Stomach smooth muscle (tissue), 2 donors: ENCODE measurements at regions not wholly inside any gene's neighbourhood (a gene's known extent, or its start where the extent isn't known, plus 50 kb on each side); places are given as distances from the start of the nearest gene placed in this dataset.

Source experiments
- H3K27ac ChIP-seq: one replicate; pipeline ENCODE4 v1.7.0; 2013; ENCODE audit warnings: mild to moderate bottlenecking, low read length, inconsistent platforms
- H3K27me3 ChIP-seq, 2 donors: one replicate each; pipeline ENCODE4 v1.7.0; 2013; ENCODE audit warnings: low read length in 2 of 2; ENCODE audit not compliant: insufficient read depth in 2 of 2, control insufficient read depth in 1 of 2
- H3K36me3 ChIP-seq, 2 donors: one replicate each; pipeline ENCODE4 v1.7.0; 2013; ENCODE audit warnings: low read length in 2 of 2; ENCODE audit not compliant: control insufficient read depth in 2 of 2, insufficient read depth in 2 of 2
- H3K4me1 ChIP-seq: one replicate; pipeline ENCODE4 v1.7.0; 2013; ENCODE audit warnings: low read length; ENCODE audit not compliant: control insufficient read depth, insufficient read depth
- H3K4me3 ChIP-seq, 2 donors: one replicate each; pipeline ENCODE4 v1.7.0; 2013; ENCODE audit warnings: low read length in 2 of 2
- H3K9ac ChIP-seq, 2 donors: one replicate each; pipeline ENCODE4 v1.7.0; 2013; ENCODE audit warnings: low read length in 2 of 2, mild to moderate bottlenecking in 1 of 2
- H3K9me3 ChIP-seq, 2 donors: one replicate each; pipeline ENCODE4 v1.7.0; 2013; ENCODE audit warnings: low read length in 2 of 2; ENCODE audit not compliant: control insufficient read depth in 2 of 2
- donor health status: healthy.
- donor health status: Pancreatic carcinoma.

DNA sequence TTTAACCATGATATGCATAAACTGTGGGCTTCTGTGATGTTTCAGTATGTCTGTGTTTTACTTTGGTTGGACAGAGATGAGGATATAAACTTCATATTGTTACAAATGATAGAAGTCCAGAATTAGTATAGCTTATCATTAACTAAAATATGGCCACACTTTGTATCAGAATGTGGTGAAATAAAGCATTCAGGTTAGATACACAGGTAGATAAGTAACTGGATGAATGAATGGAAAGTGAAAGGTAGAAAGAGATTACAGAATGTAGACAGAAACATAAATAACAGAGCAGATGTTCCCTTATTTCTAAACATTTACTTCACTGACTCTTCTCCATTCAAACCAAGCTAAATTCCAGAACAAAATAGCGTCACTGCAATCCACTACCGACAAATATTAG is 1033.8 kb downstream of the CDH18 start:
- no peak overlapping the region for H3K4me3 ChIP-seq
- no peaks in the 10 kb centered on the region for H3K9me3 ChIP-seq
- no peaks in the 10 kb centered on the region for H3K36me3 ChIP-seq
- H3K9ac ChIP-seq: no peak overlapping the region
- no peak overlapping the region for H3K27ac ChIP-seq
- H3K4me1 ChIP-seq: no peaks in the 10 kb centered on the region
- H3K27me3 ChIP-seq: no peaks in the 10 kb centered on the region

DNA sequence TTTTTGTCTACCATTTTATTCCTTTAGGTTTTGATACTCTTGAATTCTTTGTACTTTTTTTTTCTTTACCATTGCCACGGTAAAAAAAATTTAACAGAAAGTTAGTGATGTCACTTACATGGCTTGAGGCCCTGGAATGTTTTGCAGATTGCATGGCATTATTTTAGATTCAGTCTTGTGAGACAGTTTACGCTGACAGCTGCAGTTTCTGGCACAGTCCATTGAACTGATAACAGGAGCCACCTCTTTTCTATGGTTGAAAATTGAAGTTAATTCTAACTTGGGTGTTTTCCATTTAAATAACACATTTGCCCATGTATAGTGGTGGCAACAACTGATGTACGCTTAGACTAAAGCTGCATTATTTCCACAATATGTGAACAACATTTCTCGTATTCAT is 1028.5 kb downstream of the CDH18 start:
- H3K36me3 ChIP-seq: no peaks in the 10 kb centered on the region
- H3K9me3 ChIP-seq: no peaks in the 10 kb centered on the region
- H3K27me3 ChIP-seq: no peaks in the 10 kb centered on the region
- no peaks in the 10 kb centered on the region for H3K4me1 ChIP-seq
- H3K9ac ChIP-seq: no peak overlapping the region
- no peak overlapping the region for H3K4me3 ChIP-seq
- no peak overlapping the region for H3K27ac ChIP-seq

- Histone ChIP-seq H3K27me3 (no peaks in the 10 kb centered on the region), H3K9me3 (no peaks in the 10 kb centered on the region), H3K4me1 (no peaks in the 10 kb centered on the region), H3K9ac (no peak overlapping the region), H3K4me3 (no peak overlapping the region), H3K36me3 (no peaks in the 10 kb centered on the region), H3K27ac (no peak overlapping the region)
Measured at GRCh38 chr5:18961234-18961633, 1026.8 kb downstream of the CDH18 start.

DNA sequence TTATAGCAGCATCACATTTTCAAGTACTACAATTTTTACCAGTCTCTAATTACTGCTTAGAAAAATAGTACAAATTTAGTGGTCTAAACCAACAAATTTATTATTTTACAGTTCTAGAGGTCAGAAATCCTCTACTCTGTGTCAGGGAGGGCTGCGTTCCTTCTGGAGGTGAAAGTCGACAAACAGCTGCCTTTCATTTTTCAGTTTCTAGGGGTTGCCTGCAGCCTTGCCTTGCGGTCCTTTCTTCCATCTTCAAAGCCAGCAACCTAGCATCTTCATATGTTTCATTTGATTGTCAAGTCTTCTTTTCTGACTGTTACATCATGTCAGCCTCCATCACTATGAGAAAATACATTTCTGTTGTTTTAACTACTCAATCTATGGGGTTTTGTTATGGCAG is 1022.1 kb downstream of the CDH18 start:
- Histone ChIP-seq H3K27me3 (no peaks in the 10 kb centered on the region), H3K9ac (no peak overlapping the region), H3K4me1 (no peaks in the 10 kb centered on the region), H3K27ac (no peak overlapping the region), H3K9me3 (no peaks in the 10 kb centered on the region), H3K36me3 (no peaks in the 10 kb centered on the region), H3K4me3 (no peak overlapping the region)

GRCh38 chr5:18967637-18968036 is 1020.4 kb downstream of the CDH18 start:
- Histone ChIP-seq H3K4me3 (no peak overlapping the region), H3K27me3 (no peaks in the 10 kb centered on the region), H3K9ac (no peak overlapping the region), H3K4me1 (no peaks in the 10 kb centered on the region), H3K9me3 (no peaks in the 10 kb centered on the region), H3K27ac (no peak overlapping the region), H3K36me3 (no peaks in the 10 kb centered on the region)

- H3K4me3 ChIP-seq: no peak overlapping the region
- H3K36me3 ChIP-seq: no peaks in the 10 kb centered on the region
- no peak overlapping the region for H3K27ac ChIP-seq
- no peaks in the 10 kb centered on the region for H3K9me3 ChIP-seq
- no peaks in the 10 kb centered on the region for H3K4me1 ChIP-seq
- H3K27me3 ChIP-seq: no peaks in the 10 kb centered on the region
- H3K9ac ChIP-seq: no peak overlapping the region
Measured at GRCh38 chr5:18968966-18969365, 1019.0 kb downstream of the CDH18 start.

GRCh38 chr5:18970000-18970399 is 1018.0 kb downstream of the CDH18 start:
- Histone ChIP-seq H3K4me1 (no peaks in the 10 kb centered on the region), H3K36me3 (no peaks in the 10 kb centered on the region), H3K27ac (no peak overlapping the region), H3K9me3 (no peaks in the 10 kb centered on the region), H3K4me3 (no peak overlapping the region), H3K27me3 (no peaks in the 10 kb centered on the region), H3K9ac (no peak overlapping the region)

DNA sequence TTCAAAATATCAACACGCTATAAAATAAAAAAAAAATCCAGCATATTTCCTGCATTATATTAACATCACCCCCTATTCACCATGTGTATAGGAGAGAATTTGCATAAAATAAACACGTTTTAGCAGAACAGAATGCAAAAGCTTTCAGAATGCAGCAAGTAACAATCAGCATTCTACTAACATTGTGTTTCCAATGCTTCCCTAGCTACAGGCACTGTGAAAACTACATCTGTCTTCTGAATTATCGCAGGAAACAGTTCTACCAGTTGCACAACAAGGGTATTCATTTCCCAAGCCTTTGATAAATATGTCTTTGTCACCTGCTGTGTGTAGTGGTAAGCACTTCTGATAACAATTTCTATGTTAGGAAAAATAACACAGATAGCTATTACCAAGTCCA is 1015.8 kb downstream of the CDH18 start:
- Histone ChIP-seq H3K9ac (no peak overlapping the region), H3K4me3 (no peak overlapping the region), H3K36me3 (no peaks in the 10 kb centered on the region), H3K4me1 (no peaks in the 10 kb centered on the region), H3K27me3 (no peaks in the 10 kb centered on the region), H3K9me3 (no peaks in the 10 kb centered on the region), H3K27ac (no peak overlapping the region)

- H3K4me3 ChIP-seq: no peak overlapping the region
- H3K4me1 ChIP-seq: no peaks in the 10 kb centered on the region
- no peak overlapping the region for H3K27ac ChIP-seq
- H3K36me3 ChIP-seq: no peaks in the 10 kb centered on the region
- no peaks in the 10 kb centered on the region for H3K9me3 ChIP-seq
- H3K9ac ChIP-seq: no peak overlapping the region
- no peaks in the 10 kb centered on the region for H3K27me3 ChIP-seq
Measured at GRCh38 chr5:18975624-18976023, 1012.4 kb downstream of the CDH18 start.

- Histone ChIP-seq H3K36me3 (no peaks in the 10 kb centered on the region), H3K4me1 (no peaks in the 10 kb centered on the region), H3K27ac (no peak overlapping the region), H3K27me3 (no peaks in the 10 kb centered on the region), H3K9ac (no peak overlapping the region), H3K9me3 (no peaks in the 10 kb centered on the region), H3K4me3 (no peak overlapping the region)
Measured at GRCh38 chr5:18977880-18978279, 1010.1 kb downstream of the CDH18 start.

- no peaks in the 10 kb centered on the region for H3K9me3 ChIP-seq
- H3K9ac ChIP-seq: no peak overlapping the region
- H3K27me3 ChIP-seq: no peaks in the 10 kb centered on the region
- no peak overlapping the region for H3K4me3 ChIP-seq
- no peaks in the 10 kb centered on the region for H3K36me3 ChIP-seq
- H3K27ac ChIP-seq: no peak overlapping the region
- H3K4me1 ChIP-seq: no peaks in the 10 kb centered on the region
Measured at GRCh38 chr5:18984559-18985080, 1003.4 kb downstream of the CDH18 start.
